ENCODE measurements at regions not wholly inside any gene's neighbourhood (a gene's known extent, or its start where the extent isn't known, plus 50 kb on each side); places are given as distances from the start of the nearest gene placed in this dataset.

- TF ChIP-seq CTCF (IDR thresholded peaks at IDR 0.05 in 4 of 5, conservative IDR thresholded peaks at IDR 0.05 in 1 of 5) = no peak
- no peak for TF ChIP-seq POLR2A (IDR thresholded peaks at IDR 0.05)
- Histone ChIP-seq H3K9me3 (no peaks in the 10 kb centered on the region), H3K4me1 (no peaks in the 10 kb centered on the region), H3K4me3 (no peak overlapping the region), H3K27me3 (no peaks in the 10 kb centered on the region), H3K27ac (no peak overlapping the region), H3K36me3 (no peaks in the 10 kb centered on the region)
- ATAC-seq (no peak), DNase-seq (no peak)
- in situ Hi-C loops (cut with MboI; ENCODE audit: low sequenced_read_pairs in 4 of 4) = no loop called here
- intact Hi-C loops (cut with DNase I; ENCODE audit: low total_unique reads) = no loop called here
Observed at GRCh38 chr2:13533524-13533922, 816.8 kb downstream of the TRIB2 start.

GRCh38 chr2:13536941-13537340 lies 820.2 kb downstream of the TRIB2 start:
- no peak overlapping the region for H3K27ac ChIP-seq
- in situ Hi-C loops (cut with MboI; ENCODE audit: low sequenced_read_pairs in 4 of 4) (no loop called here), intact Hi-C loops (cut with DNase I; ENCODE audit: low total_unique reads) (no loop called here)
- H3K4me3 ChIP-seq = no peak overlapping the region
- H3K4me1 ChIP-seq = no peaks in the 10 kb centered on the region
- H3K36me3 ChIP-seq = no peaks in the 10 kb centered on the region
- no peaks in the 10 kb centered on the region for H3K9me3 ChIP-seq
- no peaks in the 10 kb centered on the region for H3K27me3 ChIP-seq
- no peak for DNase-seq
- TF ChIP-seq CTCF (IDR thresholded peaks at IDR 0.05 in 4 of 5, conservative IDR thresholded peaks at IDR 0.05 in 1 of 5) = no peak
- no peak for TF ChIP-seq POLR2A (IDR thresholded peaks at IDR 0.05)
- ATAC-seq = no peak

DNA sequence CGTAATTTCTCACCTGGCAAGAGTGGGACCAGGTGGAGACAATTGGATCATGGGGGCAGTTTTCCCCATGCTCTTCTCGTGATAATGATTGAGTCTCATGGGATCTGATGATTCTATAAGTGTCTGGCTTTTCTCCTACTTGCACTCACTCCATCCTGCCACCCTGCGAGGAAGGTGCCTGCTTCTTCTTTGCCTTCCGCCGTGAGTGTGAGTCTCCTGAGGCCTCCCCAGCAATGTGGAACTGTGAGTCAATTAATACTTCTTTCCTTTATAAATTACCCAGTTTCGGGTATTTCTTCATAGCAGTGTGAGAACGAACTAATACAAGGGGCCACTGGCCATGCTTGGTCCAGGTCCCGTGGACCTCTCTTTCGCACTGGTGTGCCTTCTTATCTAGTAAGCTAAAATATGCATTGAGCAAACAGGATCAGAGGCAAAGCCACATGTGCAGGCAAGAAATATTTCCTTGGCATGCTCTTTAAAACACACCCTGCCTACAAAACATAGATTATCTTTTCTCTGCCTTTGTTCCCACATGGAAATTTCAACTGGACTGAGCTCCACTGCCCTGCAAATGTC lies 821.1 kb downstream of the TRIB2 start:
- no peak for ATAC-seq
- intact Hi-C loops (cut with DNase I; ENCODE audit: low total_unique reads) (no loop called here), in situ Hi-C loops (cut with MboI; ENCODE audit: low sequenced_read_pairs in 4 of 4) (no loop called here)
- H3K4me1 ChIP-seq = no peaks in the 10 kb centered on the region
- no peak overlapping the region for H3K4me3 ChIP-seq
- no peaks in the 10 kb centered on the region for H3K27me3 ChIP-seq
- no peaks in the 10 kb centered on the region for H3K9me3 ChIP-seq
- no peak for DNase-seq
- no peaks in the 10 kb centered on the region for H3K36me3 ChIP-seq
- no peak overlapping the region for H3K27ac ChIP-seq
- TF ChIP-seq POLR2A (IDR thresholded peaks at IDR 0.05) = no peak
- no peak for TF ChIP-seq CTCF (IDR thresholded peaks at IDR 0.05 in 4 of 5, conservative IDR thresholded peaks at IDR 0.05 in 1 of 5)

DNA sequence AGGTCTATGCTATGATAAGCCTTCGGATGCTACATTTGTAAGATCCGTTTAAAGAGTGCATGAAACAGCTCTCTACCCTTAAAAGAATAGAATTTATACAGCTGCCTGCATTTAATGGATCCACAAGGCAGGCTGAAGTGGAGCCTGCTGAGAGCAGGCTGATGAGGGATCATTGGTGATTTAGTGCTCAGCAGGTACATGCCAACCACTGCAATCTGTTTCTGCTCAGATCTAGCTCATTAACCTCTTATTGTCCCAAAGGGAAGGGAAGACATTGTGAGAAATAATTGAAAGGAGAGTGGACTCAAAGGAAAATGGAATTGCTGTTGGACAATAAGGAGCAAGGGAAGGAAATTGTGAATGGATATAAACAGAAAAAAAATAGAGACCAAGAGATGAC lies 822.6 kb downstream of the TRIB2 start:
- H3K27ac ChIP-seq = no peak overlapping the region
- in situ Hi-C loops (cut with MboI; ENCODE audit: low sequenced_read_pairs in 4 of 4) (no loop called here), intact Hi-C loops (cut with DNase I; ENCODE audit: low total_unique reads) (no loop called here)
- TF ChIP-seq POLR2A (IDR thresholded peaks at IDR 0.05) (no peak), CTCF (IDR thresholded peaks at IDR 0.05 in 4 of 5, conservative IDR thresholded peaks at IDR 0.05 in 1 of 5) (no peak)
- H3K27me3 ChIP-seq = no peaks in the 10 kb centered on the region
- no peak for DNase-seq
- H3K36me3 ChIP-seq = no peaks in the 10 kb centered on the region
- H3K9me3 ChIP-seq = no peaks in the 10 kb centered on the region
- H3K4me1 ChIP-seq = no peaks in the 10 kb centered on the region
- H3K4me3 ChIP-seq = no peak overlapping the region
- no peak for ATAC-seq

DNA sequence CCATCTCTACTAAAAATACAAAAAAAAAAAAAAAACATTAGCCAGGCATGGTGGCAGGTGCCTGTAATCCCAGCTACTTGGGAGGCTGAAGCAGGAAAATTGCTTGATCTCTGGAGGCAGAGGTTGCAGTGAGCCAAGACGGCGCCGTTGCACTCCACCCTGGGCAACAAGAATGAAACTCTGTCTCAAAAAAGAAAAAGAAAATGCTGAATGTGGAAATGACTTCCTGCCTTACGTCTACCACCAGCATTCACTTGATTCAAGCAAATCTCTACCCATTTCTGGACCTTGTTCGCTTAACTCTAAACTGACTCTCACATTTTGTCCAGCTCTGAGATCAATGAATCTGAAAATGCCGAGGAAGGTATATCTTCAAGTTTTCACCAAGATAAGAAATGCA lies 825.3 kb downstream of the TRIB2 start:
- Histone ChIP-seq H3K27me3 (no peaks in the 10 kb centered on the region), H3K4me1 (no peaks in the 10 kb centered on the region), H3K4me3 (no peak overlapping the region), H3K27ac (no peak overlapping the region), H3K9me3 (no peaks in the 10 kb centered on the region), H3K36me3 (no peaks in the 10 kb centered on the region)
- ATAC-seq (no peak), DNase-seq (no peak)
- in situ Hi-C loops (cut with MboI; ENCODE audit: low sequenced_read_pairs in 4 of 4) = no loop called here
- no peak for TF ChIP-seq CTCF (IDR thresholded peaks at IDR 0.05 in 4 of 5, conservative IDR thresholded peaks at IDR 0.05 in 1 of 5)
- no peak for TF ChIP-seq POLR2A (IDR thresholded peaks at IDR 0.05)
- intact Hi-C loops (cut with DNase I; ENCODE audit: low total_unique reads) = no loop called here

Measured in gastrocnemius medialis (tissue), 4 donors.